ENCODE measurements at regions not wholly inside any gene's neighbourhood (a gene's known extent, or its start where the extent isn't known, plus 50 kb on each side); places are given as distances from the start of the nearest gene placed in this dataset.

GRCh38 chr3:84082726-84083125 is 876.1 kb upstream of the CADM2 start:
- no peaks in the 10 kb centered on the region for H3K9me2 ChIP-seq (ENCODE audit: insufficient read depth, low read length)
- no peak overlapping the region for H3K4me3 ChIP-seq (ENCODE audit: low read length)
- no peak overlapping the region for H2AFZ ChIP-seq (ENCODE audit: low read depth, low read length)
- no peak overlapping the region for H3K27ac ChIP-seq (ENCODE audit: low read length)
- no peaks in the 10 kb centered on the region for H3K9me3 ChIP-seq (ENCODE audit: low read length)
- H3K9ac ChIP-seq (ENCODE audit: low read length), result no peak overlapping the region
- H3K27me3 ChIP-seq (ENCODE audit: insufficient read depth, low read depth, low read length), result no peaks in the 10 kb centered on the region
- H3K36me3 ChIP-seq (ENCODE audit: insufficient read depth, low read length), result no peaks in the 10 kb centered on the region
- TF ChIP-seq SMC3 (conservative IDR thresholded peaks at IDR 0.05; ENCODE audit: poor library complexity), result no peak
- H3F3A ChIP-seq (ENCODE audit: insufficient read depth, low read length, poor library complexity, severe bottlenecking), result no peaks in the 10 kb centered on the region
- H3K79me2 ChIP-seq (replicated peaks; ENCODE audit: insufficient read depth, low read length), result no peaks in the 10 kb centered on the region
- H4K20me1 ChIP-seq (ENCODE audit: insufficient read depth), result no peaks in the 10 kb centered on the region
- H3K4me2 ChIP-seq (ENCODE audit: low read length), result no peak overlapping the region

GRCh38 chr3:84092907-84093306 is 865.9 kb upstream of the CADM2 start:
- Histone ChIP-seq H3K4me2 (ENCODE audit: low read length) (no peak overlapping the region), H3K36me3 (ENCODE audit: insufficient read depth, low read length) (no peaks in the 10 kb centered on the region), H3K9me2 (ENCODE audit: insufficient read depth, low read length) (no peaks in the 10 kb centered on the region), H3K4me3 (ENCODE audit: low read length) (no peak overlapping the region), H4K20me1 (ENCODE audit: insufficient read depth) (no peaks in the 10 kb centered on the region), H3K27ac (ENCODE audit: low read length) (no peak overlapping the region), H3K9ac (ENCODE audit: low read length) (no peak overlapping the region), H3K79me2 (replicated peaks; ENCODE audit: insufficient read depth, low read length) (no peaks in the 10 kb centered on the region), H2AFZ (ENCODE audit: low read depth, low read length) (no peak overlapping the region), H3K27me3 (ENCODE audit: insufficient read depth, low read depth, low read length) (no peaks in the 10 kb centered on the region), H3F3A (ENCODE audit: insufficient read depth, low read length, poor library complexity, severe bottlenecking) (no peaks in the 10 kb centered on the region), H3K9me3 (ENCODE audit: low read length) (no peaks in the 10 kb centered on the region)
- TF ChIP-seq SMC3 (conservative IDR thresholded peaks at IDR 0.05; ENCODE audit: poor library complexity) (no peak), EZH2 (IDR thresholded peaks at IDR 0.05; ENCODE audit: borderline replicate concordance, insufficient read depth, low read length, poor library complexity, severe bottlenecking) (no peak), EP300 (conservative IDR thresholded peaks at IDR 0.05; ENCODE audit: poor library complexity, severe bottlenecking) (no peak)

- Histone ChIP-seq H3K9ac (ENCODE audit: low read length) (no peak overlapping the region), H3K9me2 (ENCODE audit: insufficient read depth, low read length) (no peaks in the 10 kb centered on the region), H3K9me3 (ENCODE audit: low read length) (no peaks in the 10 kb centered on the region), H3K27ac (ENCODE audit: low read length) (no peak overlapping the region), H3K79me2 (replicated peaks; ENCODE audit: insufficient read depth, low read length) (no peaks in the 10 kb centered on the region), H3F3A (ENCODE audit: insufficient read depth, low read length, poor library complexity, severe bottlenecking) (no peaks in the 10 kb centered on the region), H3K4me3 (ENCODE audit: low read length) (no peak overlapping the region), H4K20me1 (ENCODE audit: insufficient read depth) (no peaks in the 10 kb centered on the region), H3K36me3 (ENCODE audit: insufficient read depth, low read length) (no peaks in the 10 kb centered on the region), H3K4me2 (ENCODE audit: low read length) (no peak overlapping the region), H2AFZ (ENCODE audit: low read depth, low read length) (no peak overlapping the region), H3K27me3 (ENCODE audit: insufficient read depth, low read depth, low read length) (no peaks in the 10 kb centered on the region)
- no peak for TF ChIP-seq POLR2AphosphoS5 (IDR thresholded peaks at IDR 0.05)
- no peak for TF ChIP-seq SMC3 (conservative IDR thresholded peaks at IDR 0.05; ENCODE audit: poor library complexity)
- no peak for TF ChIP-seq REST (IDR thresholded peaks at IDR 0.05; ENCODE audit: borderline replicate concordance)
Observed at GRCh38 chr3:84096188-84096587, 862.6 kb upstream of the CADM2 start.

GRCh38 chr3:84100861-84101260 is 857.9 kb upstream of the CADM2 start:
- H3F3A ChIP-seq (ENCODE audit: insufficient read depth, low read length, poor library complexity, severe bottlenecking), result no peaks in the 10 kb centered on the region
- H4K20me1 ChIP-seq (ENCODE audit: insufficient read depth), result no peaks in the 10 kb centered on the region
- H3K9me3 ChIP-seq (ENCODE audit: low read length), result no peaks in the 10 kb centered on the region
- H3K9me2 ChIP-seq (ENCODE audit: insufficient read depth, low read length), result no peaks in the 10 kb centered on the region
- no peak overlapping the region for H2AFZ ChIP-seq (ENCODE audit: low read depth, low read length)
- no peak for TF ChIP-seq POLR2AphosphoS5 (IDR thresholded peaks at IDR 0.05)
- H3K9ac ChIP-seq (ENCODE audit: low read length), result no peak overlapping the region
- no peak overlapping the region for H3K4me2 ChIP-seq (ENCODE audit: low read length)
- no peak overlapping the region for H3K4me3 ChIP-seq (ENCODE audit: low read length)
- no peaks in the 10 kb centered on the region for H3K79me2 ChIP-seq (replicated peaks; ENCODE audit: insufficient read depth, low read length)
- no peaks in the 10 kb centered on the region for H3K36me3 ChIP-seq (ENCODE audit: insufficient read depth, low read length)
- no peaks in the 10 kb centered on the region for H3K27me3 ChIP-seq (ENCODE audit: insufficient read depth, low read depth, low read length)
- H3K27ac ChIP-seq (ENCODE audit: low read length), result no peak overlapping the region
